ENCODE measurements at regions not wholly inside any gene's neighbourhood (a gene's known extent, or its start where the extent isn't known, plus 50 kb on each side); places are given as distances from the start of the nearest gene placed in this dataset.

DNA sequence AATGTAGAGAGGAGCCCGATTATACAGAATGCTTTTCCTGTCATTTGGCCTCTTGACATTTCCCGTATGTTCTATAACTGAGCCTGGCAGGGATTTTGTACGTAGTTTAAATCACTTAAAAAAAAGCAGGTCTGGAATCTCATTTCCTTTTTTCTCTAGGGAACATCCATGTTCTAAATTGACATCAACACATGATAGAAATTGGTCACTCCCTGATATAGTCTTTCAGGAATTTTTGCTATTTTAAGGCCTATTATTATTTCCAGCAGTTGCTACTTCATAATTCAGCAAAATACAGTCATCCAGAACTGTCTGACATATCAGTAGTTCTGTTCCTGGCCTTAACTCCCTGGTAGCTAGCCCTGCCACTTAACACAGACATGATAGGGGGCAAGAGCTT, 565.7 kb upstream of the ZEB2 start:
- no peak for DNase-seq

DNA sequence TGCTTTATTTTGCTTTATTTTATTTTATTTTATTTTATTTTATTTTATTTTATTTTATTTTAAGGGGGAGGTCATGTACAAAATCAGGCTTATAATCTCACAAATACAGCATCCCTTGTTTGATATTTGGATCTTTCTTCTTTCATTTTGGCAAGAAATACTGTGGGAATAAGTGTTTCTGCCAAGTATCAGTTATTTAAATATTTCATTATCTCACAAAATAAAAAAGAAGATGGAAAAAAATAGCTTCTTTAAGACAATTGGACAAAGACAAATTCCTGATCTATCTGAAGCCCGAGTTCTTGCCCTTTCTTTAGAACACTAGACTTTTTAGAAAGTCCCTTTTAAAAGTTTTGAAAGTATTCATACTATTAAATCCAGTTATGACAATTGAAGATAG, 560.5 kb upstream of the ZEB2 start:
- DNase-seq = no peak

- no peak for DNase-seq
Measured at GRCh38 chr2:145079641-145080040, 559.7 kb upstream of the ZEB2 start.

GRCh38 chr2:145078923-145079322, 559.0 kb upstream of the ZEB2 start:
- no peak for DNase-seq

DNA sequence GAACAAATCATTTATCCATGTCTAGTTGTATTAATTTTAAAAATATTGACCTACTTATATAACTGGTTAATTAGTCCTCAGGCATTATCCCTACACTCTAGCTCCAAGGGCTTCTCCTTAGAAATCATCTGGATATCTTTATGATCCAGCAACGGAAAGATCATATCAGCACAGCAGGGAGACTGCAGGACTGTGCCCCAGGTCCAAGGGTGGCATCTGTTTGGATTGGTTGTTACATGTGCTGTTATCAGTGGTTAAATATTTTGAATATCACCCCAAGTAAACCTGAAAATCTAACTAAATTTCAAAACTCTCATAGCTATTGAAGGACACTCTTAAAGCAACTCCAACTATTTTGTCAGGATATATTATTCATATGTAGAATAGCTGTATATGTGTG, 556.2 kb upstream of the ZEB2 start:
- DNase-seq = no peak

DNA sequence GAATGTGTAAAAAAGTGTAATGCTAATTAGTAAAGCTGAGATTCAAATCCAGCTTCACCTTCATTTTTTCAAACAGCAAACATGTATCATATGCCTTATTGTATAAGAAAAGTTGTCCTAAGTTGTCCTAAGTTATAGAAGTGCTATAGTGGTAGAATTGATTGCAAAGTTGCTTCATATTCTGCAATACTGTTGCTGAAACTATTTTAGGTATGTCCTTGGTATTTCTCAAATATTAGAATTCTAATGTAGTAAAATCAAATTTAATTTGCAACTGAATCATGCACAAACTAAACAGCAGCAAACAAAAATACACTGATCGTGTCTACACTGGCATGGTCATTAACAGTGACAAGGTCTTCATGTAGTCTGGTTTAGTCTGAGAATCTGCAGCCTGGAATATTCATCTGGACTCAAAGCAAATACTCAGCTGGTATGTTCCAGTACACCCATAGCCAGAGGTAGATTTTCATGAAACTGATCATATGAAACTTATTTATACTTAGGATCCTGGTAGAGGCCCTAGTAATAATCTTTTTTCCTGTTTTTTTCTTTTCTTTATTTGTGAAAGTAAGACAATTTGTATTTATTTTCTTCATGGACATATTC, 555.6 kb upstream of the ZEB2 start:
- DNase-seq = no peak

DNA sequence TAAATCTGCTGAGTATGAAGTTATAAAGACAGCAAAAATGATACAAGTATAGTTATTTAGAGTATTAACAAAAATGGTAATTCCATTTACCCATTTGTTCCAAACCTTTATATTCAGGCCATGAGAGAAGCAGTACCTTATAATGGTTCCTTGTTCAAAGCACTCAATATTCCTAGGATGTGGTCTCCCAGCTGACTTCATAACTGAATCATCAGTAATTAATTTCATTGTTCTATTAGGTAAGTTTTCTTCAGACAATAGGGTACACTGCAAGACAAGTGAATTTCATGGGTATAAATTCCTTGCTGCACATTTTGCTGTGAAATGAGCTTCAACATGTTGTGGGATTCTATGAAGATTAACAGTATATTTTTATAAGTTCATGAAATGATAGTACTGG, 550.8 kb upstream of the ZEB2 start:
- DNase-seq = no peak

- peak; percentile 12 to 41 for DNase-seq
Measured at GRCh38 chr2:145068509-145068908, 548.6 kb upstream of the ZEB2 start.

DNA sequence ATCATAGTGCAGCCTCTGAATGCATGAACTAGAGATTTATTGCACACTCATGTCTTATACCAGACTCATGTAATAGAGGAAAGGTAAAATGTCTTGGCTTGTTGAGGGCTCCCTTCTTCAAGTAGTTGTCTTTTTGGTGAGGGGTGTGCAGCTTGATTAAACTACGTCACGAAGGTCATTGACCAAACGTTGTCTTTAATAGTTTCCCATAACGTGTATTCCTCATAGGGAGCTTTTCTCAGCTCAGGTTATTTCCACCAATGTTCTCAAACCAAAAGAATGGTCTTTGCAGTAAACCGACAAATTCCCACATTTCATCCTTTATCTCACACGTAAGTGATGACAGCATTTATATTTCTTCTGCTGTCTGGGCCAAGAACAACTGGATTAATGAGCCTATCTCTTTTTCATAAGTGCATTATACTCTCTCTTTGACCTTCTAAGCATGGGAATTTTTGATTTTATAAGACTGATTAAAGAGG, 547.7 kb upstream of the ZEB2 start:
- no peak for DNase-seq

- DNase-seq = no peak
Measured at GRCh38 chr2:145066856-145067548, 547.1 kb upstream of the ZEB2 start.

DNA sequence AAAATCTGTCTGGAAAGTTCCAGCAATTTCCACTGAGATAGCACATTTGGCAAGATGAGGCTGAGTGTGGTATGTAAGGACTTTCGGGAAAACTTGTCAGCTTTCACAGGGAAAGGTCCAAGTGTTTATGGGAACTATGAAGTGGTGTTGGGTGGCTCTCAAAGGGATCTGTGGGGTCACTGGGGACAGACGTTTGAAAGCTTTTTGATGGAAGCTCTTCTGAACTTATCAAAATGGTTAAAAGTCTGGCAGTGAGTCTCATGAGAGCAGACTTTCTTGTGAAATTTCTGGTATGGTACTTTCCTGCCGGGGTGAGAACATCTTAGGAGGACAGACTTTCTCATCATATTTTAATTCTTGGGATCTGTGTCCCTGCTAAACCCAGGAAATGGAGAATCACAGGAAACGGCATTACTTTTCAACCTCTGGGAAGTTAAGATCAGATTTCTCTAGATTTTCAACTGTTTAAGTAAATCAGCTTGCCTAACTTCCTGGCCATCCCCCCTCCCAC, 546.3 kb upstream of the ZEB2 start:
- DNase-seq = no peak

DNA sequence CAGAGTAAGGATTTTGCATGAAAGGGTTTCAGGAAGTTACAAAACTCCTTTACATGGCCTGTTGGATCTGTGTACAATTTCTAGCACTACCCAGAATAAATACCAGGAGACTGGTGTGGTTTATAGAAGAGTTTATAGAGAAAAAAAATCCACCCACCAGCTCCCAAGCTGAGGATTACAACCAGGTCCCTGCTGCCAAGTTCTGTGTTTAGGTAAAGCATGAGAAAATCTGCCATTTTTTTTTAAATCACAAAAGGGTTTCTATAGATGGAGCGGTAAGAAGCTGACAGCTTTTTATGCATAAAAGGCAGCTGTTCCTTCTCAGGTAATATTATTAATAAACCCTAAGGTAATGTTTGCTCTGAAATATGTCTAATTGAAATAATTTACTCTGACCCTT, 545.4 kb upstream of the ZEB2 start:
- DNase-seq = no peak

- DNase-seq = no peak
Measured at GRCh38 chr2:145064511-145064910, 544.6 kb upstream of the ZEB2 start.

DNA sequence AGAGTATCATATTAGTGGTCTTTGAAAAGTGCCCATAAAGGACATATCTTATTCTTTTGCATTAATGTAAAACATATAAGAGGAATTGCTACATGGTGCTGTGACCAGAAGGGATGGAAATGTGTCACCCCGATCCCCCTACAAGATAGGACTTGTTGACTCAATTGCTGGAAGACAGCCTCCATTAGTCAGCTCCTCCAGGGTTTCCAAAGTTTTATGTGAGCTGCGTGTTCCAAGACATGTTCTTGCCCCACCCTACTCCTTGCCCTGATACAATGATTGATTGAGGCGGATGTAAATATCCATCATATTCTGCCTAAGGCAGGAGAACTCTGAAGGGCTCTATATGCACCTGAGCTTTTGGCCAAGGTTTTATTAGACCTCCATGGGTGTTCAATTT, 541.0 kb upstream of the ZEB2 start:
- no peak for DNase-seq

DNA sequence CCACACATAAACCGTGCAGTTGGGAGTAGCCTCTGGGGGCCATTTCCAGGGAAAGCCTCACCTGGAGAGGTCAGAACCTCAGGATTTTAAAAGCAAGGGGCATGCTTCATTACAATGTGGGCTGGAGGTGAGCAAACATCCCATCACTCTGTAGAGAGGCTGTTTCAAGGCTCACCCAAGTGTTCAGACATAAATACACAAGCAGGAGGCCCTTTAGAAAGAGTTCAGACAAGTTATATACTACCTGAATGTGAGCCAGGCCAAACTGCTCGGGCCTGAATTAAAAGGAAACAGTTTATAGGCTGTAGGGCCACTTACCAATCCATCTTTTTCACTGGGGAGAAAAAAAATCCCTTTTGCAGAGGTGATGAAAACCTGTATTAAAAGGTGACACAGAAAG, 540.0 kb upstream of the ZEB2 start:
- no peak for DNase-seq

DNA sequence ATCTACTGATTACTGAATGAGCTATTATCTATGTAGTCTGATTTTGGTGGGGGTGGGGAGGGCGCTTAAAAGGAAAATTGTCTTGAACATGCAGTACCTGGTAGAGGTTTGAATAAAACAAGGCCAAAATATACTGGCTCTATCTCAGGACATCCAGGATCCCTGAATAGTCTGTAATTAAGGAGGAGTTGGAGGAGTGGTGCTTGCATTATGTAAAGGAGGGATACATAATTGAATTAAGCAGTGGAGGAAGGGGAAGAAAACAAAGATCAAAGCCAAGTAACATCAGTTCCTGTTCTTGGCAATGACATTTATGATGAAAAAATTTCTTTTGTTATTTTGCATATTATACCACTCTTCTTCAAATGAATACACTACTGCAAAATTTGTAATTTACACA, 539.4 kb upstream of the ZEB2 start:
- DNase-seq = no peak

DNA sequence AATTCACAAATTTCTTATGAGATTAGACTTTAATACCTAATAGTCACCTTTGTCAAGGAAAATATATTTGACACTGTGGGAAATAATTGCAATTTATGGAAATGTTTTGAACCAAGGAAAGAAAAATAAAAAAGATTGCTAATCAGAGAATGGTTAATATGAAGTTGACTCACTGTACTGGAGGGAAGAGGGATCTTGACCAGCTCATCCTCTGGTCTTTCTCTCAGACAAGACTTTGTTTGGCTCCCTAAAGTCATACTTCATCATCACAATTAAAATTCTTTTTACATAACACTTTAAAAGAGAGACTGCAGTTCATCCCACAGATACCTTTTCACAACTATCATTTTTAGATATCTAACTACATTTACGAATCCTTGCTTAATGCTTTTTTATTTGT, 538.5 kb upstream of the ZEB2 start:
- no peak for DNase-seq

DNA sequence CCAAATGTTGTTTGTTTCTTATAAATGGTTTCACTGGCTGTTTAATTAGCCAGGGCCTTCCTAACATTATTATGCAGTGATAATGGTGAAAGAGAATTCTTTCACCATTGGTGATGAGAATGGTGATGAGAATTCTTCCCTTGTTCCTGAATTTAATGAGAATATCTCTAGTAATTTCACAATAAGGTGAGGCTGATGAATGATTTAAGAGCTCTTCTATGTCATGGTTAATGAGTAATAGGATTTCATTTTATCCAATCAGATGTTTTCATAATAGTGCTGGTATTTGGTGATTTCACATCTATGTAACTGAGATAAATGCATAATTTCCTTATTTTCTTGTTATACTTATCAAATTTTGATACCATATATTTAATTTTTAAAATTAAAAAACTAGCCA, 535.7 kb upstream of the ZEB2 start:
- DNase-seq = no peak

DNA sequence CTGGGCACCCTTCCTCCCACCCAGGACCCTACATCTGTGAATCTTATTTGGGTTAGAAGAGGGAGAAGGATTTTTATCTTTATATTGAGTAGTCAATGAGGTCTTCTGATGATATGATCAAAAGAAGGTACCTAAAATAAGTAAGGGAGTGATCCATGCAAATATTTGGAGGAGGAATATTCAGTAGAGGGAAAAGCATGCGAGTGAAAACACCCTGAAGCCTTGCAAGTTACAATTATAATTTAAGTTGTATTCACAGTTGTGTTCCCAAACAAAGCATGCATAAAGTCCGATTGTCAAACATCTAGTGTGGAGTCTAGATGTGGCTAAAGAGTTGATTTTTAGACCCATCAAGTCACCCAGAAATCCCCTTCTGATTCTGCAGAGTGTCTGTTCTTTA, 530.2 kb upstream of the ZEB2 start:
- no peak for DNase-seq

DNA sequence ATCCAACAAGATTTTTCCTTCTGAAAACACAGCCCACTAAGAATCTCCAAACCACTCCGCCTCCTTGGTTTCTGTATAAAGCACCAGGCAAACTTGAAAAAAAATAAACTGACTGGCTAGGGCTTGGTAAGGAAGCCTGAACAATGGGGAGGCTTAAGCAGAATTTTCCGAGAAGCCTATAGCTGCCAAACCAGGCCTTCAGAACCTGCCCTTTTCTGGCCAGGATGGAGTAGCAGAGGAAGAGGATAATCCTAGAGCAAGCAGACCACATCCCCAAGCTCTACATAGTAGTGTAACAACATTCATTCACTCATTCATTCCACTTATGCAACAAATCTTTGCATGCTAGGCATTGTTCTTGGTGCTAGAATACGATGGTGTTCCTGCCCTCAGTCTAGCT, 529.6 kb upstream of the ZEB2 start:
- no peak for DNase-seq

DNA sequence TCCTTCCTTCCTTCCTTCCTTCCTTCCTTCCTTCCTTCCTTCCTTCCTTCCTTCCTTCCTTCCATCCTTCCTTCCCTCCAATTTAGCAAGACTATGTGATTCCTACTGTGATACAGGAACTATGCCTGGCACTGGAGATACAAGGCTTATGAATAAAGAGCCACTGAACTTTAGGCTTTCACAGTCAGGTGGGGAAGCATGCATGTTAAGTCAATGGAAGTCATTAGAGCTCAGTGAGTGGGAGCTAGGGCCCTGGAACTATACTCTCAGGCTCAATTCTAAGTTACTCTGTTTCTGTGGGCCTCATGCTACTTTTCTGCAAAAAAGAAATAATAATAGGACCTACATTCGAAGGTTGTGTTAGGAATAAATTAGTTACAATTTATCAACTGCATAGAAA, 527.6 kb upstream of the ZEB2 start:
- no peak for DNase-seq

- DNase-seq = no peak
Measured at GRCh38 chr2:145044491-145044890, 524.6 kb upstream of the ZEB2 start.

- DNase-seq = no peak
Measured at GRCh38 chr2:145043399-145043834, 523.5 kb upstream of the ZEB2 start.

DNA sequence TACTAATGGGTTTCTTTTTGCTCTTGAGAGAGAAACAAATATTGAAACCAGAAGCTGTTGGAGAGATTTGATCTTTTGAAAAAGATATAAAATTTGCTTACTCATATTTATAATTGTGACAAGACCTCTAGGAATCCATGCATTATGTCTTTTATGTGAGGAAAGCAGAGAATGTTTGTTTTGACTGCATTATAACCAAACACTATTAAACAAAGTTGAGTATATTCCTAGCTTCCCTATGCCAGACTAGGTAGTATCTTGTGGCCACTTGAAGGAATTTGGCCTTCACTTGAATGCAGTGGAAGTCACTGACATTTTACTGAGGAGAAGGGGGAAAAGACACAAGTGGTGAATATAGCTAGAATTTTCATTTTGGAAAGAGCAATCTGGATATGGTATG, 521.8 kb upstream of the ZEB2 start:
- no peak for DNase-seq

DNA sequence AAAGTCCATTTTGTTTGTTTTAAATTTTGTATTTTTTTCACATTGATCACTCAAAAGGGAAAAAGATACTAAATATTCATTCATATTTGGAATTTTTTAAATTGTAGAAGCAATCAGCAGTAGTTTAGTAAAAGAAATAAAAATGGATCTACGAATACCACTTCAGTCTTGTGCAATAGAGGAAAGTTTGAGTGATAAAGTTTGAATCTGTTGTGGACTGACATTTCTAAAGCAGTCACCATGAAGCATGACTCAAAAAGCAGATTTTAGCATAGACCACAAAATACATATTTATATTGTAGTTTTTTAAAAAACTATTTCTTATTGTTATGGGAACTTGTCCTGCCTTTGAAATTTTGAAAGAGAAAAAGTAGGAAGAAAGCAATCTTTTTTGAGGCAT, 520.5 kb upstream of the ZEB2 start:
- no peak for DNase-seq
